Activated CD4-positive, alpha-beta T cell treated with anti-CD3 and anti-CD28 coated beads, Interleukin-2, amount 50 U/mL, for 1 hour (primary cell): ENCODE measurements at regions not wholly inside any gene's neighbourhood (a gene's known extent, or its start where the extent isn't known, plus 50 kb on each side); places are given as distances from the start of the nearest gene placed in this dataset.

Experiments used
- DNase-seq: peaks from one replicate; pipeline ENCODE4 v3.0.0-alpha.2; 2020

DNA sequence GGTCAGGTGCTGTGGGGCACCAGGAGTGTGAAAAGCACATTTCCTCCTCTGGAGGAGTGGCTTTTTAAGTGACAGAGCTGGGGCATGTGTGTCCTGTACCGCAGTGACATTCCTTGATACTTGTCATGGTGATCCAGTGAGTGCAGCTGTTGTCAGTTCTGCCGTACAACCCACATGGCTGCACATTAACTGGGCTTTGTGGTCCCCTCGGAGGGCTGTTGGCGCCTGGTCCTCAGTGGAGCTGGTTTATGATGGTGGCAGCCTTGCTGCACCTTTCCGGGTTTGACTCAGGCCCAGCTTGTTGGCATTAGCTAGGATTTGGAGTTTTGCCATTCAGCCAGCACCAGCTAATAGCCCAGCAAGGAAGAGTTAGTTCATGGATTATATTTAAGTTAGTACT, 77.0 kb downstream of the SLC25A47 start:
- DNase-seq = no peak

- no peak for DNase-seq
Observed at GRCh38 chr14:100401031-100401692, 78.0 kb downstream of the SLC25A47 start.

GRCh38 chr14:100401792-100402191, 78.7 kb downstream of the SLC25A47 start:
- no peak for DNase-seq

- DNase-seq = no peak
Observed at GRCh38 chr14:100402631-100403030, 79.5 kb downstream of the SLC25A47 start.

- DNase-seq = no peak
Observed at GRCh38 chr14:100403105-100403504, 80.0 kb downstream of the SLC25A47 start.

DNA sequence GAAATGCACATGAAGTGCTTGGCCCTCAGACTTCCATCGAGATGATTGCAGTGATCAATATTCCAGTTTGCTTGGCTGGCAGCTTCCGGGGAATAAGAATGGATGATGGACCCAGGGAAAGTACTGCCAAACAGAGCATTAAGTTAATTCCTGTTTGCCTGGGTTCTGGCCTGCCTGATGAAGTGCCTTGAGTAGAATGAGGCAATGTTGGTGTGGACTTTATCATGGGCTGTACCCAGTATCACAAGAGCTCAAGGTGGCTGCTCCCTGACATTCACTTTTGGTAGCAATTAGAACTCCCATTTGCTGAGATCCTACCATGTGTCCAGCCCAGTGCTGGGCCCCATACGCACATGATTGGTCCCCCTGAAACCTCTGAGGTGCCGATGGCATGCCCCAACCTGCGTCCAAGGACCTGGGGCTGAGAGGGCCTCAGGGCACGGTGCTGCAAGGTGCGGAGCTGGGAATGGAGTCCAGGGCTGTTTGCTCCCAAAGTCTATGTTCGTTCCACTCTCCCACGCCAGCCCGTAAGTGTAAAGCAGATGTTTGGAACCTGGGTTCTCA, 80.7 kb downstream of the SLC25A47 start:
- DNase-seq = no peak

DNA sequence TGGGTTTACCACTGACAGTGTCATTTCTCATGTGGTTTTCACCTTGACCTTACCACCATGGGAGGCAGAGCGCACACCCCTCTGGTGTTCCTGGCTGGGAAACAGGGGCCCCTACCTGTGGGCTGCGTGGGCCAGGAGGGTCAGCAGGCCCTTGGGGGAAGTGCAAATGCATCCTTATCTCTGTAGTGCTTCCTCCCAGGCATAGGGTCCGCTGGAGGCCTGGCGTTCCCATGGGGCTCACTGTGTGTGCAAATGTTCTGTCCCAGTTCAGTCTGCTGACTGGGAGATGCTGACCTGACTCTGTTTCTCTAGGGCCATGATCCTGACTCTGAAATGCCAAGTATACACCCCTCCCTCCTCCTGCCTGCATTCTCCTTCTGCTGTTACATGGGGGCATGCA, 81.3 kb downstream of the SLC25A47 start:
- no peak for DNase-seq

DNA sequence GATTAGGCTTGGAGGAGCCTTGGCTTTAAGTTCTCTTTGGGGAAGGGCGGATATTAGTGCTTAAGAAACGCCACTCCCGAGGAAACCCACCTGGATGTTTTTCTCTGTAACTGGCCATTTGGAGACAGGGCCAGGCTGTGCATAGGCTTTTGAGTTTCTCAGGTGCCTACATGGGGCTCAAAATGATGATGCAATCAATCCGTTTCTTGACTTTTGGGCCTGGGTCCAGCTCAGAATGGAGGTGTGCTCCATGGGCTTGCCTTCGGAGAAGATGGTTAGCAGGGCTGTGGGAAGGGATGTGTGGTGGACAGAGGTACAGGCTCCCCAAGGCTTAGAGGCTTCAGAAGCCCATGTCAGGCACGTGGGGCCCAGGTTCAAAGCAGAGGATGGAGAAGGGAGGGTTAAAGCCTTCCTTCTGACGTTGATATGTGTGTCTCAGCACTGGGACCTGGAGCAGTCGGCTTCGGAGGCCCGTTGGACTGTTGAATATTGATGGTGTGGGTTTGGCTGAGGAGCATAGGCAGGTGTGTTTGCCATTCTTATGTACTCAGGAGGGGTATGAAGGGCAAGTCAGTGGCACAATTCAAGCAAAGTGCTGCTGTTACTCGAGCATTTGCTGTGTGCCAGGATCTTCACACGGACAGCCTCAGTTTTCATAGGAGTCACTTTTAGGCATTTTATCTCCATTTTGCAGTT, 82.8 kb downstream of the SLC25A47 start:
- no peak for DNase-seq

DNA sequence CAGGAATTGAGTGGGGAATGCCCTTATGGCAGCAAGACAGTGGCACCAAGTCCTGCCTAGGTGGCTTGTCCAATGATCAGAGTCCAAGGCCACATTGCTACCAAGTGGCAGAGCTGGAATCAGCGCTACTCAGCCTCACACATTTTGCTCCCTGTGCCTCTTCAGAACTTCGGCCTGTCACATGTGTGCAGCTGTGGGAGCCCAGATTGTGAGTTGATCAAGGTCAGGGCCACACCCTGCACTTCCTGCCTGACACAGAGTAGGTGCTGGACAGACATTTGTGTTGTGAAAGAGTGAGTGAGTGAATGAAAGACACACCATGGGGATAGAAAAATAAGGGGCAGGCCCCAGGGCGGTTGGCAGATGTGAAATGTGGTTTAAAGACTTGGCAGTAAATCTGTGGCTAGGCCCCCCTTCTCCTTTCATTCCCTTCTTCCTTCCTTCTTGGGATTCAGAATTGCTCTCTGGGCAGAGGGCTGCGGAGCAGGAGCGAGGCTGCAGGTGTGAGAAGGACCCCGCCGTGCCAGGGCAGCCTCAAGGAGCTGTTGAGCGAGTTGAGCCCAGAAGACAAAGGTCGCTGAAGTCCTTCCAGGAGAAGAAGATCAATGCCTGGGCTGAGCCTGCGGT, 83.5 kb downstream of the SLC25A47 start:
- DNase-seq = peak; percentile 10

- DNase-seq = no peak
Observed at GRCh38 chr14:100407376-100408102, 84.4 kb downstream of the SLC25A47 start.

- DNase-seq = no peak
Observed at GRCh38 chr14:100408350-100409002, 85.3 kb downstream of the SLC25A47 start.

GRCh38 chr14:100409003-100409360, 85.8 kb downstream of the SLC25A47 start:
- no peak for DNase-seq

GRCh38 chr14:100409651-100410050, 86.5 kb downstream of the SLC25A47 start:
- no peak for DNase-seq

GRCh38 chr14:100410056-100410565, 87.0 kb downstream of the SLC25A47 start:
- DNase-seq = no peak

DNA sequence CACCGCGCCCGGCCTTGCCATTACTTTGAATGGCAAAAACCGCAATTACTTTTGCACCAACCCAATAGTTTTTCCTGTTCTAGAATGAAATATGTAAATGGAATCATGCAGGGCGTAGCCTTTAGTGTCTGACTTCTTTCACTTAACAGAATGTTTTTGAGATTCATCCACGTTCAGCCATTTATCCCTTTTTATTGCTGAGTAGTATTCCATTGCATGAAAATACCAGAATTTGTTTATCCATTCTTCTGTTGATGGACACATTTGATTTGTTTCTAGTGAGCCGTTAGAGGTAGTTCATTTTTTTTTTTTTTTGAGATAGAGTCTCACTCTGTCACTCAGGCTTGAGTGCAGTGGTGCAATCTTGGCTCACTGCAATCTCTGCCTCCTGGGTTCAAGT, 90.6 kb downstream of the SLC25A47 start:
- no peak for DNase-seq

DNA sequence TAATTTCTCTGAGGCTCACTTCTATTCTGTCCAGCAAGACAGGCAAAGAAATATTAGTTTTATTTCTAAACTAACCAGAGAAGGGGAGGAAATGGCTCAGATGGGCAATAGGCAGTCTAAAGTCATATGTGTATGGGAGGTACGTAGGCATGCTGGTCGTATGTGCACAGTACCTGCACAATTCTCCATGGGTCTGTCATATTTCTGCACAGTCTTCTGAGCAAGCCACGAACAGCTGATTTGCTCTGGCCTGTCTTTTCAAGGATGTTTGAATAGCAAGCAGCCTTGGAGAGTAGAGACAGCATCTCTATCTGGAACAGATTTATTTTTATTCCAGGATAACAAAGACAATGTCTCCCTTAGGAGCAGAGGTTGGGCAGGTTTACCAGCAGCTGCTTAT, 92.1 kb downstream of the SLC25A47 start:
- DNase-seq = no peak

DNA sequence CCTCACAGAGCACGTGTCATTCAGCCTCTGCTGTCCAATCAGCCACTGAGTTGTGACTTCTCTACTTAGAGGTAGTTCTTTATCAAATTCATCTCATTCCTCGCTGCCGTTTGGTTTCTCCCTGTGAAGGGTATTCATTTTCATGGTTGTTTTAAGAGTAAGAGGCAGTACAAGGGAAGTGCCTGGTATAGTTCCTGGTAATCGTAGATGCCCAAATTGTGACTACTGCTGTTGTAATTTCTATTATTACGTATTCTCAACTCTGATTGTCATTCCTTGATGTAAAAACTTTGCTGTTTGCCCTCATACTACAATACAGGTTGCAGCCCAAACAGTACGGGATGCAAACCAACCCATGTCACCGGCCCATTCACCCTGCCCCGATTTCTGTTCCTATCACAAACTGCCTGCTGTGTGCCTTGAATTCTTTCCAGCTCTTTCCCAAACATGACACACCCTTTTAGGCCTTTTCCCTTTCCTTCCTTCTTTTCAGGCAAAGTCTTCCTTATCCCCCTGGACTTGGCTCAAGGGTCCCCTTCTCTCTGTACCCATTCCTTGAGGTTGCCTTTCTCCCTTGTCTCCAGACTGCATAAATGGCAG, 93.0 kb downstream of the SLC25A47 start:
- DNase-seq = no peak

- DNase-seq = no peak
Observed at GRCh38 chr14:100416921-100417860, 94.1 kb downstream of the SLC25A47 start.

DNA sequence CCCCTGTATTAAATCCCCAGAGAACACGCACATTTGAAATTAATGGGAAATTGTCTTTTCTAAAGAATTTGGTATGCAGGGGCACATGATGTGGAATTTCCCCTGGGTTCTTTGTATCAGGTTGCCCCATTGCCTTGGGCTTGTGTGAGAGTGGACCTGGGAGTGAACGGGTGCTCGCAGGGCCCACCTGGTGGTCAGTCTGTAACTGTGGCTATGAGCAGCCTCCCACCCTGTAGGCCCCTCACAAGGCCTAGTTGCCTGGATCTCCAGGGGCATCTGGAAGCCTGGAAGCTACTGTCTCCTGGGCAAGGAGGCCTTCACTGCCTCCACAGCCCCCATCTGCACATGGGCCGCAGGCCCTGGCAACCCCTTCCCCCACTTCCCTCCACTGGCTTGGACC, 96.7 kb downstream of the SLC25A47 start:
- no peak for DNase-seq

- no peak for DNase-seq
Observed at GRCh38 chr14:100421756-100422470, 98.8 kb downstream of the SLC25A47 start.
